ENCODE measurements at regions not wholly inside any gene's neighbourhood (a gene's known extent, or its start where the extent isn't known, plus 50 kb on each side); places are given as distances from the start of the nearest gene placed in this dataset.

DNA sequence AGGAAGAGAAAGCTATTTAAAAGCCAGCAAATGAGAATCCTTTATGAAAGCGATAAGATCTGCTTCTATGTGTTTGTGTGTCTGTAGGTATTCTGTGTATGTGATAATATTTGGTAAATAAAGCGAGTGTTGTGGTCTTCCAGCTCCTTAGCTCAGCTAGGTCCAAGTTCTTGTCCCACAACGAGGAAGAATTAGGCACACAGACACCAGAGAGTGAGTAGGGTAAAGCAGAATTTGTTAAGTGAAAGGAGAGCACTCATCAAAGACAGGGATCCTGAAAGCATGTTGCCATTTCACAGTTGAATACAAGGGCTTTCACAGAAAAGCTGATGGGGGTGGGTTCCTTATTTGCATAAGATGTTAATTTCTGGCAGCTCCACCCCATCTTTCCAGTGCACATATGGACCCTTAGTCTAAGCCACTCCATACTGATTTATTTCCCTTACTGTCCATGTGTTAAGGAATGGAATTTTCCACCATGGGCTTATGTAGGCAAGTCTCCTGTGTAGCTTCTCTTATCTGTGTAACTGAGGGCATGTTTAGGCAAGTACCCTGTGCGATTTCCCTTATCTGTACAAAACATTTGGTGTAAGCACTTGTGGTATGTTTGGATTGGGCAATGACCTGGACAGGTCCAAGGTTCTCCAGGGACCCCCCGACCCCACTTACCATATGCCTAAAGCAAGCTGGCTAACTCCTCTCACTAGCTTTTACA, 165.9 kb upstream of the VIPR2 start (continued):
- TF ChIP-seq MED1 (CRISPR knock-in tag; IDR thresholded peaks at IDR 0.05), result 0 out of 2 replicates have a peak, but pooled peaks have one; percentile 25
- no peak for TF ChIP-seq HCFC1 (IDR thresholded peaks at IDR 0.05; ENCODE audit: low read depth, low read length)
- TF ChIP-seq ZMYM2 (CRISPR knock-in tag; IDR thresholded peaks at IDR 0.05), result no peak
- no peak for TF ChIP-seq DMAP1 (CRISPR knock-in tag; IDR thresholded peaks at IDR 0.05)
- TF ChIP-seq, protein P1, sequence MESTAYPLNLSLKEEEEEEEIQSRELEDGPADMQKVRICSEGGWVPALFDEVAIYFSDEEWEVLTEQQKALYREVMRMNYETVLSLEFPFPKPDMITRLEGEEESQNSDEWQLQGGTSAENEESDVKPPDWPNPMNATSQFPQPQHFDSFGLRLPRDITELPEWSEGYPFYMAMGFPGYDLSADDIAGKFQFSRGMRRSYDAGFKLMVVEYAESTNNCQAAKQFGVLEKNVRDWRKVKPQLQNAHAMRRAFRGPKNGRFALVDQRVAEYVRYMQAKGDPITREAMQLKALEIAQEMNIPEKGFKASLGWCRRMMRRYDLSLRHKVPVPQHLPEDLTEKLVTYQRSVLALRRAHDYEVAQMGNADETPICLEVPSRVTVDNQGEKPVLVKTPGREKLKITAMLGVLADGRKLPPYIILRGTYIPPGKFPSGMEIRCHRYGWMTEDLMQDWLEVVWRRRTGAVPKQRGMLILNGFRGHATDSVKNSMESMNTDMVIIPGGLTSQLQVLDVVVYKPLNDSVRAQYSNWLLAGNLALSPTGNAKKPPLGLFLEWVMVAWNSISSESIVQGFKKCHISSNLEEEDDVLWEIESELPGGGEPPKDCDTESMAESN (CRISPR knock-in tag; conservative IDR thresholded peaks at IDR 0.05), result peak; percentile 49; the same call in 1 of the 2 replicates
- TF ChIP-seq MAFK (conservative IDR thresholded peaks at IDR 0.05 in 1 of 2, IDR thresholded peaks at IDR 0.05 in 1 of 2; ENCODE audit: low read length in 2 of 2), result no peak
- no peak for TF ChIP-seq ZKSCAN5 (CRISPR knock-in tag; IDR thresholded peaks at IDR 0.05)
- TF ChIP-seq ZNF367 (CRISPR knock-in tag; IDR thresholded peaks at IDR 0.05; ENCODE audit: borderline replicate concordance), result no peak
- TF ChIP-seq ATM (IDR thresholded peaks at IDR 0.05; ENCODE audit: borderline replicate concordance), result no peak
- no peak for TF ChIP-seq ELF1 (CRISPR knock-in tag; IDR thresholded peaks at IDR 0.05)
- no peak for TF ChIP-seq ZSCAN9 (CRISPR knock-in tag; IDR thresholded peaks at IDR 0.05; ENCODE audit: borderline replicate concordance)
- peak; percentile 64; the same call in 1 of the 2 replicates for TF ChIP-seq ZNF788 (CRISPR knock-in tag; IDR thresholded peaks at IDR 0.05; ENCODE audit: borderline replicate concordance)
- TF ChIP-seq SIX1 (CRISPR knock-in tag; IDR thresholded peaks at IDR 0.05; ENCODE audit: borderline replicate concordance), result no peak
- TF ChIP-seq RBM22 (optimal IDR thresholded peaks at IDR 0.05; ENCODE audit: low read length), result no peak
- no peak for TF ChIP-seq ZFP36L1 (CRISPR knock-in tag; IDR thresholded peaks at IDR 0.05)
- TF ChIP-seq ISL2 (CRISPR knock-in tag; IDR thresholded peaks at IDR 0.05), result peak; percentile 20; the same call in 1 of the 2 replicates
- TF ChIP-seq, protein P2, sequence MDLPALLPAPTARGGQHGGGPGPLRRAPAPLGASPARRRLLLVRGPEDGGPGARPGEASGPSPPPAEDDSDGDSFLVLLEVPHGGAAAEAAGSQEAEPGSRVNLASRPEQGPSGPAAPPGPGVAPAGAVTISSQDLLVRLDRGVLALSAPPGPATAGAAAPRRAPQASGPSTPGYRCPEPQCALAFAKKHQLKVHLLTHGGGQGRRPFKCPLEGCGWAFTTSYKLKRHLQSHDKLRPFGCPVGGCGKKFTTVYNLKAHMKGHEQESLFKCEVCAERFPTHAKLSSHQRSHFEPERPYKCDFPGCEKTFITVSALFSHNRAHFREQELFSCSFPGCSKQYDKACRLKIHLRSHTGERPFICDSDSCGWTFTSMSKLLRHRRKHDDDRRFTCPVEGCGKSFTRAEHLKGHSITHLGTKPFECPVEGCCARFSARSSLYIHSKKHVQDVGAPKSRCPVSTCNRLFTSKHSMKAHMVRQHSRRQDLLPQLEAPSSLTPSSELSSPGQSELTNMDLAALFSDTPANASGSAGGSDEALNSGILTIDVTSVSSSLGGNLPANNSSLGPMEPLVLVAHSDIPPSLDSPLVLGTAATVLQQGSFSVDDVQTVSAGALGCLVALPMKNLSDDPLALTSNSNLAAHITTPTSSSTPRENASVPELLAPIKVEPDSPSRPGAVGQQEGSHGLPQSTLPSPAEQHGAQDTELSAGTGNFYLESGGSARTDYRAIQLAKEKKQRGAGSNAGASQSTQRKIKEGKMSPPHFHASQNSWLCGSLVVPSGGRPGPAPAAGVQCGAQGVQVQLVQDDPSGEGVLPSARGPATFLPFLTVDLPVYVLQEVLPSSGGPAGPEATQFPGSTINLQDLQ (CRISPR knock-in tag; IDR thresholded peaks at IDR 0.05), result no peak
- no peak for TF ChIP-seq TCF7 (IDR thresholded peaks at IDR 0.05; ENCODE audit: low read depth)
- TF ChIP-seq, protein P3, sequence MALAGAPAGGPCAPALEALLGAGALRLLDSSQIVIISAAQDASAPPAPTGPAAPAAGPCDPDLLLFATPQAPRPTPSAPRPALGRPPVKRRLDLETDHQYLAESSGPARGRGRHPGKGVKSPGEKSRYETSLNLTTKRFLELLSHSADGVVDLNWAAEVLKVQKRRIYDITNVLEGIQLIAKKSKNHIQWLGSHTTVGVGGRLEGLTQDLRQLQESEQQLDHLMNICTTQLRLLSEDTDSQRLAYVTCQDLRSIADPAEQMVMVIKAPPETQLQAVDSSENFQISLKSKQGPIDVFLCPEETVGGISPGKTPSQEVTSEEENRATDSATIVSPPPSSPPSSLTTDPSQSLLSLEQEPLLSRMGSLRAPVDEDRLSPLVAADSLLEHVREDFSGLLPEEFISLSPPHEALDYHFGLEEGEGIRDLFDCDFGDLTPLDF (CRISPR knock-in tag; IDR thresholded peaks at IDR 0.05), result no peak
- TF ChIP-seq HMG20A (CRISPR knock-in tag; IDR thresholded peaks at IDR 0.05; ENCODE audit: borderline replicate concordance), result no peak
- no peak for TF ChIP-seq ZIK1 (CRISPR knock-in tag; IDR thresholded peaks at IDR 0.05; ENCODE audit: borderline replicate concordance, low read depth)
- no peak for TF ChIP-seq KLF6 (CRISPR knock-in tag; IDR thresholded peaks at IDR 0.05)
- TF ChIP-seq ZNF746 (CRISPR knock-in tag; IDR thresholded peaks at IDR 0.05), result no peak
- no peak for TF ChIP-seq SYNCRIP (IDR thresholded peaks at IDR 0.05; ENCODE audit: insufficient read depth, low read depth, low read length)
- TF ChIP-seq, protein P4, sequence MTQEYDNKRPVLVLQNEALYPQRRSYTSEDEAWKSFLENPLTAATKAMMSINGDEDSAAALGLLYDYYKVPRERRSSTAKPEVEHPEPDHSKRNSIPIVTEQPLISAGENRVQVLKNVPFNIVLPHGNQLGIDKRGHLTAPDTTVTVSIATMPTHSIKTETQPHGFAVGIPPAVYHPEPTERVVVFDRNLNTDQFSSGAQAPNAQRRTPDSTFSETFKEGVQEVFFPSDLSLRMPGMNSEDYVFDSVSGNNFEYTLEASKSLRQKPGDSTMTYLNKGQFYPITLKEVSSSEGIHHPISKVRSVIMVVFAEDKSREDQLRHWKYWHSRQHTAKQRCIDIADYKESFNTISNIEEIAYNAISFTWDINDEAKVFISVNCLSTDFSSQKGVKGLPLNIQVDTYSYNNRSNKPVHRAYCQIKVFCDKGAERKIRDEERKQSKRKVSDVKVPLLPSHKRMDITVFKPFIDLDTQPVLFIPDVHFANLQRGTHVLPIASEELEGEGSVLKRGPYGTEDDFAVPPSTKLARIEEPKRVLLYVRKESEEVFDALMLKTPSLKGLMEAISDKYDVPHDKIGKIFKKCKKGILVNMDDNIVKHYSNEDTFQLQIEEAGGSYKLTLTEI (CRISPR knock-in tag; conservative IDR thresholded peaks at IDR 0.05), result no peak
